ENCODE measurements at regions not wholly inside any gene's neighbourhood (a gene's known extent, or its start where the extent isn't known, plus 50 kb on each side); places are given as distances from the start of the nearest gene placed in this dataset.

- no peak overlapping the region for H2BK20ac ChIP-seq (ENCODE audit: low read depth, low read length)
Observed at GRCh38 chr9:11821306-11821975, 871.7 kb upstream of the TYRP1 start.

More at GRCh38 chr9:11821306-11821975, 871.7 kb upstream of the TYRP1 start:
- intact Hi-C loops (cut with micrococcal nuclease) (no loop called here), in situ Hi-C loops (cut with MboI; ENCODE audit: low sequenced_read_pairs) (no loop called here), dilution Hi-C loops (cut with HindIII; ENCODE audit: low sequenced_read_pairs, unreplicated experiment) (no loop called here)
- Histone ChIP-seq H4K91ac (ENCODE audit: insufficient read depth, low read depth, low read length) (no peak overlapping the region), H3K4ac (ENCODE audit: low read depth, low read length) (no peak overlapping the region), H3K56ac (ENCODE audit: extremely low read depth, insufficient read depth, low read length) (no peak overlapping the region), H4K8ac (ENCODE audit: low read depth in 2 of 2, low read length in 2 of 2) (no peak overlapping the region), H3K14ac (replicated peaks; ENCODE audit: low read depth, low read length) (no peak overlapping the region), H2BK15ac (ENCODE audit: low read depth, low read length) (no peak overlapping the region), H3K27ac (ENCODE audit: insufficient read depth, low read length) (no peak overlapping the region), H3K27me3 (ENCODE audit: control insufficient read depth, insufficient read depth, low read length) (no peaks in the 10 kb centered on the region), H2AK9ac (replicated peaks; ENCODE audit: low read depth, low read length, poor library complexity) (no peak overlapping the region), H4K5ac (ENCODE audit: low read depth, low read length) (no peak overlapping the region), H4K20me1 (ENCODE audit: insufficient read depth, low read length) (no peaks in the 10 kb centered on the region), H3K9me3 (ENCODE audit: control insufficient read depth, insufficient read depth, low read length) (peaks cover 4% of the 10 kb centered on the region; the same call in 1 of the 2 replicates), H3K4me2 (ENCODE audit: low read depth, low read length) (no peak overlapping the region), H3K9me1 (ENCODE audit: insufficient read depth, low read length) (no peaks in the 10 kb centered on the region), H3K18ac (ENCODE audit: low read depth, low read length) (no peak overlapping the region), H2AK5ac (ENCODE audit: low read depth, low read length) (no peak overlapping the region), H3K4me1 (ENCODE audit: control insufficient read depth, insufficient read depth, low read length) (no peaks in the 10 kb centered on the region), H3K9ac (ENCODE audit: low read depth, low read length) (no peak overlapping the region), H3K23ac (ENCODE audit: low read depth, low read length) (no peak overlapping the region), H2BK5ac (ENCODE audit: low read depth, low read length, poor library complexity, severe bottlenecking) (no peak overlapping the region), H2BK120ac (ENCODE audit: low read depth, low read length) (no peak overlapping the region), H3K4me3 (ENCODE audit: insufficient read depth, low read depth, low read length) (no peak overlapping the region), H3K79me1 (ENCODE audit: low read depth in 1 of 2, low read length in 2 of 2) (no peaks in the 10 kb centered on the region), H3K36me3 (ENCODE audit: control insufficient read depth, insufficient read depth, low read length) (no peaks in the 10 kb centered on the region), H2AFZ (replicated peaks; ENCODE audit: low read length, poor library complexity) (no peak overlapping the region)
- ATAC-seq (ENCODE audit: low read depth) (no peak), DNase-seq (no peak)
- BruUV-seq (replicated peaks), result no TSS peak
- CTCF ChIA-PET, result no interaction called here
- POLR2A ChIA-PET (ENCODE audit: unreplicated experiment), result no interaction called here
- no CpG with 5 or more reads among the region's 7 CpGs for WGBS, 2 experiments (ENCODE audit: extremely low coverage in 2 of 2, insufficient read length in 1 of 2)
- TF ChIP-seq CHD1 (IDR thresholded peaks at IDR 0.05; ENCODE audit: low read depth, low read length) (no peak), FOS (IDR thresholded peaks at IDR 0.05; ENCODE audit: low read depth, low read length) (no peak), MAZ (IDR thresholded peaks at IDR 0.05; ENCODE audit: borderline replicate concordance, low read depth, low read length) (no peak), NFE2L2 (IDR thresholded peaks at IDR 0.05; ENCODE audit: low read depth, low read length) (no peak), CTCF (conservative IDR thresholded peaks at IDR 0.05; ENCODE audit: low read depth, low read length) (no peak), BHLHE40 (IDR thresholded peaks at IDR 0.05; ENCODE audit: low read depth, low read length) (no peak), POLR2A (IDR thresholded peaks at IDR 0.05; ENCODE audit: low read depth, low read length) (no peak), RCOR1 (IDR thresholded peaks at IDR 0.05; ENCODE audit: insufficient replicate concordance, low read length) (no peak), MXI1 (IDR thresholded peaks at IDR 0.05; ENCODE audit: borderline replicate concordance, low read depth, low read length) (no peak), SMC3 (IDR thresholded peaks at IDR 0.05; ENCODE audit: low read depth, low read length) (no peak), USF2 (IDR thresholded peaks at IDR 0.05; ENCODE audit: low read depth, low read length) (no peak), CEBPB (IDR thresholded peaks at IDR 0.05; ENCODE audit: low read depth, low read length) (no peak), ELK1 (IDR thresholded peaks at IDR 0.05; ENCODE audit: borderline replicate concordance, low read depth, low read length) (no peak), RAD21 (IDR thresholded peaks at IDR 0.05; ENCODE audit: low read length) (no peak), RFX5 (IDR thresholded peaks at IDR 0.05; ENCODE audit: low read depth, low read length) (no peak), MAFK (IDR thresholded peaks at IDR 0.05; ENCODE audit: low read depth, low read length) (no peak)

Measured in IMR-90 (cell line).